Mesenchymal stem cell (in vitro differentiated cells and primary cell): ENCODE measurements at regions not wholly inside any gene's neighbourhood (a gene's known extent, or its start where the extent isn't known, plus 50 kb on each side); places are given as distances from the start of the nearest gene placed in this dataset.

Experiments used
- DNase-seq: peaks from one replicate; pipeline ENCODE4 v3.0.0-alpha.2; 2013
- H2AFZ ChIP-seq: one replicate; pipeline ENCODE4 v1.6.1; 2013; ENCODE audit warnings: low read depth, mild to moderate bottlenecking, control low read depth, inconsistent platforms, low read length, moderate library complexity
- H2AK5ac ChIP-seq: 2 replicates; pipeline ENCODE4 v1.6.1; 2013; ENCODE audit warnings: low read length, moderate library complexity, mild to moderate bottlenecking, inconsistent platforms; ENCODE audit not compliant: severe bottlenecking
- H2BK120ac ChIP-seq: one replicate; pipeline ENCODE4 v1.6.1; 2013; ENCODE audit warnings: low read depth, mild to moderate bottlenecking, inconsistent platforms, low read length, moderate library complexity
- H2BK12ac ChIP-seq, 2 experiments: one replicate each; pipeline ENCODE4 v1.6.1; 2013; ENCODE audit warnings: inconsistent platforms in 2 of 2, low read length in 2 of 2, mild to moderate bottlenecking in 2 of 2, moderate library complexity in 2 of 2, control low read depth in 1 of 2
- H2BK15ac ChIP-seq: one replicate; pipeline ENCODE4 v1.6.1; 2013; ENCODE audit warnings: mild to moderate bottlenecking, low read depth, inconsistent platforms; ENCODE audit not compliant: poor library complexity, severe bottlenecking
- H2BK5ac ChIP-seq: 2 replicates; pipeline ENCODE4 v1.6.1; 2013; ENCODE audit warnings: low read depth, mild to moderate bottlenecking, low read length, control low read depth, inconsistent platforms; ENCODE audit not compliant: poor library complexity, severe bottlenecking
- H3K14ac ChIP-seq, 2 experiments: one replicate each; pipeline ENCODE4 v1.6.1; 2013; ENCODE audit warnings: inconsistent platforms in 2 of 2, low read length in 2 of 2, control low read depth in 1 of 2, mild to moderate bottlenecking in 1 of 2, moderate library complexity in 1 of 2
- H3K18ac ChIP-seq, 2 experiments: one replicate each; pipeline ENCODE4 v1.6.1; 2013; ENCODE audit warnings: inconsistent platforms in 2 of 2, low read length in 2 of 2, control low read depth in 1 of 2, low read depth in 1 of 2, mild to moderate bottlenecking in 1 of 2
- H3K23ac ChIP-seq, 2 experiments: one replicate each; pipeline ENCODE4 v1.6.1; 2013; ENCODE audit warnings: inconsistent platforms in 2 of 2, low read length in 2 of 2, mild to moderate bottlenecking in 2 of 2, moderate library complexity in 2 of 2, control low read depth in 1 of 2
- H3K27ac ChIP-seq: 2 replicates; pipeline ENCODE4 v1.5.1; 2013; ENCODE audit warnings: mild to moderate bottlenecking, moderate library complexity, low read length, control low read depth, inconsistent platforms; ENCODE audit not compliant: poor library complexity, severe bottlenecking
- H3K27me3 ChIP-seq, 2 experiments: 2 replicates each; pipeline versions ENCODE4 v1.6.1 to v1.7.0; 2013; ENCODE audit warnings: low read length in 2 of 2, mild to moderate bottlenecking in 2 of 2, moderate library complexity in 2 of 2, control low read depth in 1 of 2, inconsistent platforms in 1 of 2; ENCODE audit not compliant: control insufficient read depth in 1 of 2, insufficient read depth in 1 of 2
- H3K36me3 ChIP-seq, 2 experiments: 2 replicates each; pipeline versions ENCODE4 v1.6.1 to v1.7.0; 2013; ENCODE audit warnings: low read length in 2 of 2, control low read depth in 1 of 2, inconsistent platforms in 1 of 2, low read depth in 1 of 2, mild to moderate bottlenecking in 1 of 2; ENCODE audit not compliant: insufficient read depth in 2 of 2, control insufficient read depth in 1 of 2
- H3K4ac ChIP-seq, 2 experiments: one replicate each; pipeline ENCODE4 v1.6.1; 2013; ENCODE audit warnings: inconsistent platforms in 2 of 2, low read length in 2 of 2, mild to moderate bottlenecking in 2 of 2, moderate library complexity in 2 of 2, control low read depth in 1 of 2, low read depth in 1 of 2
- H3K4me1 ChIP-seq: 2 replicates; pipeline ENCODE4 v1.6.1; 2013; ENCODE audit warnings: low read depth, low read length, control low read depth; ENCODE audit not compliant: control insufficient read depth, insufficient read depth
- H3K4me2 ChIP-seq: 2 replicates; pipeline ENCODE4 v1.6.1; 2013; ENCODE audit warnings: low read length, mild to moderate bottlenecking, inconsistent platforms; ENCODE audit not compliant: poor library complexity, severe bottlenecking
- H3K4me3 ChIP-seq, 2 experiments: 2 replicates each; pipeline versions ENCODE4 v1.5.1 to v1.7.0; 2013; ENCODE audit warnings: low read length in 2 of 2, mild to moderate bottlenecking in 2 of 2, control low read depth in 1 of 2, low read depth in 1 of 2; ENCODE audit not compliant: insufficient read depth in 1 of 2
- H3K79me1 ChIP-seq: replicated peaks from 2 replicates; pipeline ENCODE4 v1.6.1; 2013; ENCODE audit warnings: mild to moderate bottlenecking, control low read depth, low read length, inconsistent platforms; ENCODE audit not compliant: poor library complexity, severe bottlenecking
- H3K9ac ChIP-seq: 2 replicates; pipeline ENCODE4 v1.7.0; 2013; ENCODE audit warnings: mild to moderate bottlenecking, low read length, moderate library complexity
- H3K9me3 ChIP-seq: 2 replicates; pipeline ENCODE4 v1.7.0; 2013; ENCODE audit warnings: mild to moderate bottlenecking, low read length; ENCODE audit not compliant: control insufficient read depth
- H4K8ac ChIP-seq: one replicate; pipeline ENCODE4 v1.6.1; 2013; ENCODE audit warnings: inconsistent platforms, mild to moderate bottlenecking, low read length, moderate library complexity
- H4K91ac ChIP-seq: one replicate; pipeline ENCODE4 v1.6.1; 2013; ENCODE audit warnings: mild to moderate bottlenecking, low read length, inconsistent platforms
- WGBS: methylation state at CpG from one replicate; pipeline ENCODE4 v1.1.7; 2013; ENCODE audit warnings: mixed read lengths; 5-methylcytosine and 5-hydroxymethylcytosine counted together

DNA sequence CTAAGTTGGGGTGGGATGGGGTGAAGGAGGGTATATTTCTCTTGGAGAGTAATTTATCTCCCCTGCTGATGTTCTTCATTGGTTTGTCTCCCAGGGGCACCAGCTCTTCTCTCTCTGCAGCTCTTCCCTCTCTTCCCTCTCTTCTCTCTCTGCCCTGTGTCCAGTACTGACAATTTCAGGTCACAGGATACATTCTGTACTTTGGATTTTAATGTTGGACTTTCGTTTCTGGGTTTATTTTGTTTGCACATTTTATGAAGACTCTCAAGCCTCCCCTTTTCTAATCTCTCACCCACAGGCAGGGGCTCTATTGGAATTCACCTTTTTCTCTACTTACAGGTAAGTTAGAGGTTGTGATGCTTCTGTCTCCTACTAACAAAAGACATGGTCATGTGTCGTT, 165.5 kb downstream of the CPEB2 start:
- H3K79me1 ChIP-seq, result no peaks in the 10 kb centered on the region
- H2BK15ac ChIP-seq, result no peak overlapping the region
- H2AFZ ChIP-seq, result no peak overlapping the region
- H3K9ac ChIP-seq, result no peak overlapping the region
- H2AK5ac ChIP-seq, result no peak overlapping the region
- H3K36me3 ChIP-seq, result no peaks in the 10 kb centered on the region
- no peak overlapping the region for H3K18ac ChIP-seq
- H4K8ac ChIP-seq, result no peak overlapping the region
- no peak overlapping the region for H3K14ac ChIP-seq
- H3K4me1 ChIP-seq, result peaks cover 1% of the 10 kb centered on the region
- no peak for DNase-seq
- no peaks in the 10 kb centered on the region for H3K27me3 ChIP-seq
- H4K91ac ChIP-seq, result no peak overlapping the region
- no peak overlapping the region for H3K4me2 ChIP-seq
- H2BK12ac ChIP-seq, result no peak overlapping the region
- H3K27ac ChIP-seq, result no peak overlapping the region
- H3K4me3 ChIP-seq, result no peak overlapping the region
- H3K9me3 ChIP-seq, result peaks cover 25% of the 10 kb centered on the region
- H2BK120ac ChIP-seq, result no peak overlapping the region
- H3K23ac ChIP-seq, result no peak overlapping the region
- H3K4ac ChIP-seq, result no peak overlapping the region
- H2BK5ac ChIP-seq, result no peak overlapping the region
- no CpG with 5 or more reads among the region's 2 CpGs for WGBS

- H2BK5ac ChIP-seq, result no peak overlapping the region
- no peak for DNase-seq
- no peak overlapping the region for H3K23ac ChIP-seq
- H3K4me2 ChIP-seq, result no peak overlapping the region
- no peak overlapping the region for H2AK5ac ChIP-seq
- no peak overlapping the region for H2BK15ac ChIP-seq
- H3K4ac ChIP-seq, result no peak overlapping the region
- H3K27me3 ChIP-seq, result no peaks in the 10 kb centered on the region
- H3K14ac ChIP-seq, result no peak overlapping the region
- no peaks in the 10 kb centered on the region for H3K4me1 ChIP-seq
- no peak overlapping the region for H3K4me3 ChIP-seq
- H4K91ac ChIP-seq, result no peak overlapping the region
- H2AFZ ChIP-seq, result no peak overlapping the region
- no peak overlapping the region for H2BK12ac ChIP-seq
- no peaks in the 10 kb centered on the region for H3K36me3 ChIP-seq
- H3K27ac ChIP-seq, result no peak overlapping the region
- no peaks in the 10 kb centered on the region for H3K79me1 ChIP-seq
- no peak overlapping the region for H3K18ac ChIP-seq
- peaks cover 32% of the 10 kb centered on the region for H3K9me3 ChIP-seq
- no peak overlapping the region for H2BK120ac ChIP-seq
- no peak overlapping the region for H3K9ac ChIP-seq
- H4K8ac ChIP-seq, result no peak overlapping the region
These were observed 166.5 kb downstream of the CPEB2 start for GRCh38 chr4:15168759-15169158.

DNA sequence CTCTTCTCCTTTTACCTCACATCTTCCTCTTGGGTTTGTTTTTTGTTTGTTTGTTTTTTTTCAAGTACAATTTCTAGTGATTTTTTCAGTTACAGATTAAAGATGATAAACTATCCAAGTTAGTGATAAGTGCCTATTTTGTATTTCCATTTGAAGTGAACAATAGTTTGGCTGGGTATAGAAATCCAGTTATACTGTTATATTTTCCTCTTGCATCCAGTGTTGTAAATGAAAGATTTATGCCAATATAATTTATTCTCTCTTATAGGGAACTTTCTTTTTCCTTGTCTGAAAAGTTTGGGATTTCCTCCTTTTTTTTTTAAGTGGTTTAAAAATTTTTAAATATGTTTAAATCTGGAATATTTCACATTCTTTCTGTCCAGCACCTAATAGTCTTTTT, 169.4 kb downstream of the CPEB2 start:
- H2BK15ac ChIP-seq, result no peak overlapping the region
- H3K4ac ChIP-seq, result no peak overlapping the region
- no peak overlapping the region for H2BK120ac ChIP-seq
- no peak overlapping the region for H3K27ac ChIP-seq
- no peak overlapping the region for H2BK5ac ChIP-seq
- H2AK5ac ChIP-seq, result no peak overlapping the region
- H3K9ac ChIP-seq, result no peak overlapping the region
- H3K27me3 ChIP-seq, result no peaks in the 10 kb centered on the region
- no peak overlapping the region for H3K4me3 ChIP-seq
- no peak overlapping the region for H3K14ac ChIP-seq
- H3K36me3 ChIP-seq, result no peaks in the 10 kb centered on the region
- H3K9me3 ChIP-seq, result peaks cover 32% of the 10 kb centered on the region
- H3K23ac ChIP-seq, result no peak overlapping the region
- H3K4me2 ChIP-seq, result no peak overlapping the region
- no peak overlapping the region for H2AFZ ChIP-seq
- no peak overlapping the region for H4K91ac ChIP-seq
- no peak overlapping the region for H3K18ac ChIP-seq
- no peaks in the 10 kb centered on the region for H3K4me1 ChIP-seq
- H4K8ac ChIP-seq, result no peak overlapping the region
- no peak for DNase-seq
- no peak overlapping the region for H2BK12ac ChIP-seq
- H3K79me1 ChIP-seq, result no peaks in the 10 kb centered on the region

DNA sequence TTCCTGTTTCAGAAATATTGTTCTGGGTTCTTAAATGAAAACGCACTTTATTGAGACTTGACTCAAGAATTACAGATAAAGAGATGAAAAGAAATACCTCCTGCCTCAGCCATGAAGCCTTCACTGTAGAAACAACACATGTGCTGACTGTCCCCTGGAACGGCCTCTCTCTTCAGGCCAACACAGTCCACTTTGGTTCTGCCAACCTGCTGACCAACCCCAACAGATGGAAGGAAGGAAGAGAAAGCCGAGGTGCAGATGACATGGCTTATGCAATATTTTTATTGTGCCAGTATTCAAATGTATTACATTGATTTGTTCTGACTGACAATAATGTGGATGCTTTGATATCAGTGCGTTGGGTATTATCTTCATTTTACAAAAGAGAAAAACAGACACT, 171.0 kb downstream of the CPEB2 start:
- H3K9ac ChIP-seq, result no peak overlapping the region
- no peak overlapping the region for H3K27ac ChIP-seq
- H2BK12ac ChIP-seq, result no peak overlapping the region
- H3K27me3 ChIP-seq, result no peaks in the 10 kb centered on the region
- H3K79me1 ChIP-seq, result no peaks in the 10 kb centered on the region
- 100% methylated on average over 1 of the region's 4 CpGs for WGBS
- H2AK5ac ChIP-seq, result no peak overlapping the region
- no peaks in the 10 kb centered on the region for H3K36me3 ChIP-seq
- H3K4me3 ChIP-seq, result no peak overlapping the region
- H2BK120ac ChIP-seq, result no peak overlapping the region
- no peak overlapping the region for H2BK5ac ChIP-seq
- H3K18ac ChIP-seq, result no peak overlapping the region
- no peak overlapping the region for H4K8ac ChIP-seq
- H4K91ac ChIP-seq, result no peak overlapping the region
- no peak for DNase-seq
- no peak overlapping the region for H3K14ac ChIP-seq
- H3K4ac ChIP-seq, result no peak overlapping the region
- no peak overlapping the region for H2AFZ ChIP-seq
- no peak overlapping the region for H3K4me2 ChIP-seq
- peaks cover 32% of the 10 kb centered on the region for H3K9me3 ChIP-seq
- no peaks in the 10 kb centered on the region for H3K4me1 ChIP-seq
- H3K23ac ChIP-seq, result no peak overlapping the region
- H2BK15ac ChIP-seq, result no peak overlapping the region
